DOHH2 (cell line): ENCODE measurements at regions not wholly inside any gene's neighbourhood (a gene's known extent, or its start where the extent isn't known, plus 50 kb on each side); places are given as distances from the start of the nearest gene placed in this dataset.

Experiments
- EZH2phosphoT487 ChIP-seq: fragments of 200-600 bp; sonication (generic); IDR thresholded peaks from 2 replicates; pipeline ENCODE4 v1.6.1; 2017; ENCODE audit warnings: borderline replicate concordance, mild to moderate bottlenecking, antibody characterized with exemption, low read length, moderate library complexity, mixed read lengths
- TF ChIP-seq, protein P1 (sequence below): fragments of 200-600 bp; sonication (generic); IDR thresholded peaks from one replicate; pipeline ENCODE4 v1.5.1; 2014; ENCODE audit warnings: antibody characterized with exemption, mild to moderate bottlenecking, low read depth, low read length; ENCODE audit not compliant: poor library complexity, severe bottlenecking

- TF ChIP-seq, protein P1, sequence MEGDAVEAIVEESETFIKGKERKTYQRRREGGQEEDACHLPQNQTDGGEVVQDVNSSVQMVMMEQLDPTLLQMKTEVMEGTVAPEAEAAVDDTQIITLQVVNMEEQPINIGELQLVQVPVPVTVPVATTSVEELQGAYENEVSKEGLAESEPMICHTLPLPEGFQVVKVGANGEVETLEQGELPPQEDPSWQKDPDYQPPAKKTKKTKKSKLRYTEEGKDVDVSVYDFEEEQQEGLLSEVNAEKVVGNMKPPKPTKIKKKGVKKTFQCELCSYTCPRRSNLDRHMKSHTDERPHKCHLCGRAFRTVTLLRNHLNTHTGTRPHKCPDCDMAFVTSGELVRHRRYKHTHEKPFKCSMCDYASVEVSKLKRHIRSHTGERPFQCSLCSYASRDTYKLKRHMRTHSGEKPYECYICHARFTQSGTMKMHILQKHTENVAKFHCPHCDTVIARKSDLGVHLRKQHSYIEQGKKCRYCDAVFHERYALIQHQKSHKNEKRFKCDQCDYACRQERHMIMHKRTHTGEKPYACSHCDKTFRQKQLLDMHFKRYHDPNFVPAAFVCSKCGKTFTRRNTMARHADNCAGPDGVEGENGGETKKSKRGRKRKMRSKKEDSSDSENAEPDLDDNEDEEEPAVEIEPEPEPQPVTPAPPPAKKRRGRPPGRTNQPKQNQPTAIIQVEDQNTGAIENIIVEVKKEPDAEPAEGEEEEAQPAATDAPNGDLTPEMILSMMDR: no peak
- no peak for TF ChIP-seq EZH2phosphoT487
Measured at GRCh38 chr2:49291619-49292018, 137.3 kb upstream of the FSHR start.
